IMR-90 (cell line): ENCODE measurements at regions not wholly inside any gene's neighbourhood (a gene's known extent, or its start where the extent isn't known, plus 50 kb on each side); places are given as distances from the start of the nearest gene placed in this dataset.
"Not testable (repeated sequence)": the region's sequence is repeated elsewhere in the genome, so short reads cannot be mapped to it uniquely, and the experiment has no call there.

Experiments
- ATAC-seq: fragments of 200-7000 bp; cut with Tn5 transposase; 2 replicates; pipeline ENCODE4 v1.9.1; 2020; ENCODE audit warnings: low read depth, mild to moderate bottlenecking, moderate library complexity
- BruUV-seq: library from RNA; stranded (reverse); fragments of 400-500 nt; replicated peaks from 2 replicates; lab custom pipeline; 2021; lab: Mats Ljungman, UMichigan
- CTCF ChIA-PET: fragments of 300-600 bp; formaldehyde crosslinking; extraction: SDS; loops from one replicate; lab custom pipeline; 2021; ENCODE audit warnings: antibody characterized with exemption; lab: Yijun Ruan, JAX
- POLR2A ChIA-PET: fragments of 300-600 bp; sonication (Branson Sonifier 250); formaldehyde crosslinking; loops from one replicate; lab custom pipeline; 2022; ENCODE audit warnings: antibody characterized with exemption; ENCODE audit not compliant: unreplicated experiment; lab: Charles Lee
- DNase-seq: peaks from one replicate; pipeline ENCODE4 v3.0.0; 2013
- H2AFZ ChIP-seq: replicated peaks from 2 replicates; pipeline ENCODE3; 2013; ENCODE audit warnings: low read length, mild to moderate bottlenecking; ENCODE audit not compliant: poor library complexity
- H2AK5ac ChIP-seq: 2 replicates; pipeline ENCODE4 v1.6.1; 2013; ENCODE audit warnings: low read depth, low read length, inconsistent platforms
- H2AK9ac ChIP-seq: replicated peaks from 2 replicates; pipeline ENCODE3; 2013; ENCODE audit warnings: mild to moderate bottlenecking, low read depth, low read length, moderate library complexity; ENCODE audit not compliant: poor library complexity
- H2BK120ac ChIP-seq: 2 replicates; pipeline ENCODE4 v1.6.1; 2013; ENCODE audit warnings: low read depth, low read length, inconsistent platforms
- H2BK15ac ChIP-seq: 3 replicates; pipeline ENCODE4 v1.6.1; 2013; ENCODE audit warnings: low read depth, low read length, inconsistent platforms
- H2BK20ac ChIP-seq: 2 replicates; pipeline ENCODE4 v1.6.1; 2013; ENCODE audit warnings: low read depth, mild to moderate bottlenecking, inconsistent platforms, low read length, moderate library complexity
- H2BK5ac ChIP-seq: 2 replicates; pipeline ENCODE4 v1.6.1; 2013; ENCODE audit warnings: mild to moderate bottlenecking, low read depth, low read length, inconsistent platforms; ENCODE audit not compliant: poor library complexity, severe bottlenecking
- H3K14ac ChIP-seq: replicated peaks from 2 replicates; pipeline ENCODE4 v1.6.1; 2013; ENCODE audit warnings: low read depth, low read length, inconsistent platforms
- H3K18ac ChIP-seq: 2 replicates; pipeline ENCODE4 v1.6.1; 2013; ENCODE audit warnings: low read depth, low read length, control low read depth
- H3K23ac ChIP-seq: 2 replicates; pipeline ENCODE4 v1.6.1; 2013; ENCODE audit warnings: low read depth, low read length, inconsistent platforms
- H3K27ac ChIP-seq: 2 replicates; pipeline ENCODE4 v1.5.1; 2013; ENCODE audit warnings: mild to moderate bottlenecking, control low read depth, low read length; ENCODE audit not compliant: insufficient read depth
- H3K27me3 ChIP-seq: 2 replicates; pipeline ENCODE4 v1.6.1; 2013; ENCODE audit warnings: low read length; ENCODE audit not compliant: control insufficient read depth, insufficient read depth
- H3K36me3 ChIP-seq: 2 replicates; pipeline ENCODE4 v1.6.1; 2013; ENCODE audit warnings: low read length, mixed read lengths; ENCODE audit not compliant: control insufficient read depth, insufficient read depth
- H3K4ac ChIP-seq: 2 replicates; pipeline ENCODE4 v1.6.1; 2013; ENCODE audit warnings: low read depth, low read length, inconsistent platforms
- H3K4me1 ChIP-seq: 2 replicates; pipeline ENCODE4 v1.6.1; 2013; ENCODE audit warnings: low read length, mixed read lengths; ENCODE audit not compliant: control insufficient read depth, insufficient read depth
- H3K4me2 ChIP-seq: 2 replicates; pipeline ENCODE4 v1.6.1; 2013; ENCODE audit warnings: low read depth, mild to moderate bottlenecking, control low read depth, low read length, moderate library complexity
- H3K4me3 ChIP-seq: 2 replicates; pipeline ENCODE4 v1.5.1; 2013; ENCODE audit warnings: low read depth, mild to moderate bottlenecking, control low read depth, low read length, moderate library complexity; ENCODE audit not compliant: insufficient read depth
- H3K56ac ChIP-seq: 2 replicates; pipeline ENCODE4 v1.6.1; 2013; ENCODE audit warnings: low read length, inconsistent platforms; ENCODE audit not compliant: insufficient read depth; ENCODE audit errors: extremely low read depth
- H3K79me1 ChIP-seq, 2 experiments: 2 replicates each; pipeline ENCODE4 v1.6.1; 2013; ENCODE audit warnings: low read length in 2 of 2, inconsistent platforms in 1 of 2, low read depth in 1 of 2
- H3K9ac ChIP-seq: 2 replicates; pipeline ENCODE4 v1.6.1; 2013; ENCODE audit warnings: low read depth, low read length, control low read depth
- H3K9me1 ChIP-seq: 2 replicates; pipeline ENCODE4 v1.6.1; 2013; ENCODE audit warnings: low read length, inconsistent platforms; ENCODE audit not compliant: insufficient read depth
- H3K9me3 ChIP-seq: 2 replicates; pipeline ENCODE4 v1.6.1; 2013; ENCODE audit warnings: low read length; ENCODE audit not compliant: control insufficient read depth, insufficient read depth
- H4K20me1 ChIP-seq: 2 replicates; pipeline ENCODE4 v1.6.1; 2013; ENCODE audit warnings: low read length, inconsistent platforms; ENCODE audit not compliant: insufficient read depth
- H4K5ac ChIP-seq: 2 replicates; pipeline ENCODE4 v1.6.1; 2013; ENCODE audit warnings: mild to moderate bottlenecking, low read depth, low read length, control low read depth
- H4K8ac ChIP-seq, 2 experiments: 2 replicates each; pipeline ENCODE4 v1.6.1; 2013; ENCODE audit warnings: low read depth in 2 of 2, low read length in 2 of 2, control low read depth in 1 of 2, inconsistent platforms in 1 of 2
- H4K91ac ChIP-seq: 2 replicates; pipeline ENCODE4 v1.6.1; 2013; ENCODE audit warnings: low read depth, low read length, inconsistent platforms; ENCODE audit not compliant: insufficient read depth
- WGBS, 2 experiments: methylation state at CpG; one replicate each; pipeline versions ENCODE4 v1.1.5 to v1.1.7; 2013; ENCODE audit warnings: missing lambda C conversion rate in 2 of 2; ENCODE audit not compliant: insufficient read length in 1 of 2; ENCODE audit errors: extremely low coverage in 2 of 2; 5-methylcytosine and 5-hydroxymethylcytosine counted together
- dilution Hi-C: fragments of 300-500 bp; cut with HindIII; formaldehyde crosslinking; loops from one replicate; pipeline ENCODE4 v1.14.3; 2018; ENCODE audit warnings: low sequenced_read_pairs; ENCODE audit not compliant: unreplicated experiment
- in situ Hi-C: fragments of 300-500 bp; cut with MboI; formaldehyde crosslinking; loops from 3 replicates; pipeline ENCODE4 v1.14.3; 2019; ENCODE audit warnings: low sequenced_read_pairs, inconsistent platforms, mixed read lengths
- intact Hi-C: fragments of 100-400 bp; cut with micrococcal nuclease; formaldehyde crosslinking; loops from 2 replicates; pipeline ENCODE4 v1.10.0; 2022

DNA sequence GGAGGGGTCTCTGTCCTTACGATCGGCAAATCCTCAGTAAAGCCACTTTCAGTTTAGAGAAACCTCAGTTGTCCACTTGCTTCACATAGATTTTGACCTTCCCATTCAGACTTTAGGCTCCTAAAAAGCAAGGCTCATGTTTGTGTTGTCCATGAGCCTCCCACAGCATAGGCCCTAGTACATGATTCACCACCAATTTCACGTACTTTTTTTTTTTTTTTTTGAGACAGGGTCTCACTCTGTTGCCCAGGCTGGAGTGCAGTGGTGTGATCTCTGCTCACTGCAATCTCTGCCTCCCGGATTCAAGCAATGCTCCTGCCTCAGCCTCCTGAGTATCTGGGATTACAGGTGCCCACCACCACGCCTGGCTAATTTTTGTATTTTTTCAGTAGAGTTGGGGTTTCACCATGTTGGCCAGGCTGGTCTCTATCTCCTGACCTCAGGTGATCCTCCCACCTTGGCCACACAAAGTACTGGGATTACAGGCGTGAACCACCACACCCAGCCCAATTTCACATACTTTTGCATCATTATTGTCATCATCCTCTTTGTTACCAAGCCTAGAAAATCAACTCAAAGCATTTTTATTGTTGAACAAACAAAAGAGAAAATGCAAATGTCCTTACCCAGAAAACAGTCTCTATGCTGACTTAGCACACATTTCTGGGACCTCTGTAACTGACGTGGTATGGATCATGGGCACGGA is 83.8 kb downstream of the VCPKMT start:
- H3K18ac ChIP-seq, H3K23ac ChIP-seq, H3K4me1 ChIP-seq, H4K20me1 ChIP-seq, H4K91ac ChIP-seq, H3K79me1 ChIP-seq, dilution Hi-C loops, H2AK9ac ChIP-seq, H3K9me3 ChIP-seq, POLR2A ChIA-PET, H3K4me3 ChIP-seq, DNase-seq, H3K14ac ChIP-seq, in situ Hi-C loops, BruUV-seq, H3K9me1 ChIP-seq, H3K36me3 ChIP-seq, H4K8ac ChIP-seq, H2AK5ac ChIP-seq, H3K27ac ChIP-seq, H2BK5ac ChIP-seq, CTCF ChIA-PET, H3K56ac ChIP-seq, H3K9ac ChIP-seq, H3K4me2 ChIP-seq, H2BK20ac ChIP-seq, H3K27me3 ChIP-seq, H2BK120ac ChIP-seq, H2AFZ ChIP-seq, intact Hi-C loops, ATAC-seq: not testable (repeated sequence)
- no CpG with 5 or more reads among the region's 8 CpGs for WGBS, 2 experiments
- Histone ChIP-seq H4K5ac (peak overlapping the region; percentile 65; the same call in 1 of the 2 replicates), H2BK15ac (peak overlapping the region; percentile 3; the same call in 1 of the 3 replicates), H3K4ac (0 out of 2 replicates have a peak overlapping the region, but pooled peaks have one; percentile 0)
